Astrocyte of the cerebellum (primary cell): ENCODE measurements at regions not wholly inside any gene's neighbourhood (a gene's known extent, or its start where the extent isn't known, plus 50 kb on each side); places are given as distances from the start of the nearest gene placed in this dataset.

ENCODE experiments used
- DNase-seq: peaks from one replicate; pipeline ENCODE4 v3.0.0-alpha.2; 2011; ENCODE audit warnings: low read depth
- H3K4me3 ChIP-seq: 2 replicates; pipeline ENCODE4 v1.5.1; 2011; ENCODE audit warnings: mild to moderate bottlenecking, low read depth, low read length, moderate library complexity
- in situ Hi-C: cut with HindIII; loops from 2 replicates; pipeline ENCODE4 v1.10.0; 2017; ENCODE audit warnings: low sequenced_read_pairs
- TF ChIP-seq, protein P1 (sequence below): IDR thresholded peaks from 2 replicates; pipeline ENCODE4 v1.5.1; 2012; ENCODE audit warnings: low read length, low read depth, moderate library complexity, mild to moderate bottlenecking; ENCODE audit errors: missing control alignments

DNA sequence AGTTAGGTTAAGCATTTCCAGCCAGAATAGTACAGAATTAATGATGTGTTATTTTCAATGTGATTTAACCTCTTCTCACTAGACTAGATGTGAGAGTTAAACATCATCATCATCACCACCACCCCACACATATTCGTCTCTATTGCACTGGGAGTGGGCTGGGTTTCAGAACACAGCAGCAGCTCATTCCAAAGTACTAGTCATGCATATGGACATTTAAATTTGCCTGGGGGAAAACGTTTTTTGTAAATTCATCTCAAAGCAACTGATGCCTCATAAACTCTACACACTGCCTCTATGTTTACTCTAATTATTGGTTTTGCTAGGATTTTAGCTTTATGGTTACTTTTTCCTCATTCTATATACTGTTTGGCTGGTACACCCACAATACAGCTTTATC is 509.1 kb downstream of the PPP4R3C start:
- H3K4me3 ChIP-seq, result no peak overlapping the region
- DNase-seq, result no peak
- TF ChIP-seq, protein P1, sequence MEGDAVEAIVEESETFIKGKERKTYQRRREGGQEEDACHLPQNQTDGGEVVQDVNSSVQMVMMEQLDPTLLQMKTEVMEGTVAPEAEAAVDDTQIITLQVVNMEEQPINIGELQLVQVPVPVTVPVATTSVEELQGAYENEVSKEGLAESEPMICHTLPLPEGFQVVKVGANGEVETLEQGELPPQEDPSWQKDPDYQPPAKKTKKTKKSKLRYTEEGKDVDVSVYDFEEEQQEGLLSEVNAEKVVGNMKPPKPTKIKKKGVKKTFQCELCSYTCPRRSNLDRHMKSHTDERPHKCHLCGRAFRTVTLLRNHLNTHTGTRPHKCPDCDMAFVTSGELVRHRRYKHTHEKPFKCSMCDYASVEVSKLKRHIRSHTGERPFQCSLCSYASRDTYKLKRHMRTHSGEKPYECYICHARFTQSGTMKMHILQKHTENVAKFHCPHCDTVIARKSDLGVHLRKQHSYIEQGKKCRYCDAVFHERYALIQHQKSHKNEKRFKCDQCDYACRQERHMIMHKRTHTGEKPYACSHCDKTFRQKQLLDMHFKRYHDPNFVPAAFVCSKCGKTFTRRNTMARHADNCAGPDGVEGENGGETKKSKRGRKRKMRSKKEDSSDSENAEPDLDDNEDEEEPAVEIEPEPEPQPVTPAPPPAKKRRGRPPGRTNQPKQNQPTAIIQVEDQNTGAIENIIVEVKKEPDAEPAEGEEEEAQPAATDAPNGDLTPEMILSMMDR, result no peak
- in situ Hi-C loops, result no loop called here

DNA sequence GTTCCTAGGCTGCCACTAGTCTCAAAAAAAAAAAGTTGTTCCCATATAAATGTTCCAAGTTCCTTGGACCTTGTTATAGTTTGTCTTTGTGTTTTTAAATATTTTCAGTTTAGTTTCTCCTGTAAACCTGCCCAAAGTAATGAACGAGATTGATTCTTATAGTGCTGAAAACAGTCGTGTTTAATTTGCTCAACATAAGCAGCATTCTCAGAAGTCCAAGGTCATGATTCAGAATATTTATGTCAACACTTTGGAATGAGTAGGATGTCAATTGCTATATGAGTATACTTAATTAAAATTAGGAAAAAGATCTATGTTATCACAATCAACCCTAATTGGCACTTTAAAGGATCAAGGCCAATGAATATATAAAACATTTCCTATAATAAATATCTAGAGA is 510.9 kb downstream of the PPP4R3C start:
- TF ChIP-seq, protein P1, result no peak
- no peak overlapping the region for H3K4me3 ChIP-seq
- no peak for DNase-seq
- in situ Hi-C loops, result no loop called here

DNA sequence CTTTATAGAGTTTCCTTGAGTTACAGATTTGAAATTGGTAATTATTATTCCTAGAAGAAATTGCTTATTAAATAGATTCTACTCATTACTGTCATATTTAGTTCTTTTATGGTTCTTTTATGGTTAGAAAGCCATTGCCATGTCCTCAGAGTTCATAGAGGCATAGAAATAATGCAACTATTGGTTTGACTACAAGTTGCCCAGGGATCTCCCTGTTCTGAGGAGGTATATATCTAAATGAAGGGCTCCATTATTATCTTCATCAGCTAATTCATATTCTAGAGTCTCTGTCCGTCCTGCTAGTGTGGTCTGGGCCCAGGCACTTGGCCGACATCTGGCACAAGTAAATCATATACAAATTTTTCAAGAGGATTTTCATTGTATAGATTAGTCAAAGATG is 535.7 kb downstream of the PPP4R3C start:
- in situ Hi-C loops, result no loop called here
- TF ChIP-seq, protein P1, result no peak
- H3K4me3 ChIP-seq, result no peak overlapping the region
- no peak for DNase-seq

DNA sequence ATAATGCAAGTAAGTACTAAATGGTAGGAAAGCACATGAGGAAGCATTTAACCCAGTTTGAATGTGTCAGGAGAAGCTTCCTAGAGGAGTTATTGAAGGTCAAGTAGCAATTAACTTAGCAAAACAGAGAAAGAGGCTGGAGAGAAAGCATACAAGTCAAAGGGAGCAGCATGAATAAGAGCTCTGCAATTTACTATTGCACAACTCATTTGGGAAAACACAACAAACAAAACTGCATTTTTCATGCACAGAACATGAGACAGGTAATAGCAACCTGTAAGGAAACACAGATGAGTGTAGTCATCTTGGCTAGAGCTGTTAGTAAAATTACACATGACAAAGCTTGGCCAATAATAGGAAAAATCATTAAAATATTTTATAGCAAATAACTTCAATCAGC is 538.1 kb downstream of the PPP4R3C start:
- TF ChIP-seq, protein P1, result no peak
- DNase-seq, result no peak
- no peak overlapping the region for H3K4me3 ChIP-seq
- in situ Hi-C loops, result no loop called here

DNA sequence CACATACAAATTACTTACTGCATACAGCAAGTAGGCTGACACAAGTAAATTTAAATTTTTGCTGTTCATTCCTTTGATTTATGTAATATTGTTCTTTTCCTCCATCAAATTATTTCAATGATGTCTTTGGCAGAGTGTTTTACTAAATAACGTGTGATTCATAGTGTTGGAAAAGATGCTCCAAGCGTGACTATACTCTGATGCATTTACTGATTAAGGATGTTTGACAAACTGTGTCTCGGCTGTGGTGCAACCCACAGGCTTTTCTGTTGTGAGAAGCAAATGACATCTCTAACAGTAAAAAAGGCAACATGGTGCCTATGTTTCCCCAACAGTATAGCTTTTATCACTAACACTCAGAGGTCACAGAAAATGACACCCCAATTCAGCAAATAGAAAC is 540.9 kb downstream of the PPP4R3C start:
- in situ Hi-C loops, result no loop called here
- DNase-seq, result no peak
- no peak overlapping the region for H3K4me3 ChIP-seq
- TF ChIP-seq, protein P1, result no peak

DNA sequence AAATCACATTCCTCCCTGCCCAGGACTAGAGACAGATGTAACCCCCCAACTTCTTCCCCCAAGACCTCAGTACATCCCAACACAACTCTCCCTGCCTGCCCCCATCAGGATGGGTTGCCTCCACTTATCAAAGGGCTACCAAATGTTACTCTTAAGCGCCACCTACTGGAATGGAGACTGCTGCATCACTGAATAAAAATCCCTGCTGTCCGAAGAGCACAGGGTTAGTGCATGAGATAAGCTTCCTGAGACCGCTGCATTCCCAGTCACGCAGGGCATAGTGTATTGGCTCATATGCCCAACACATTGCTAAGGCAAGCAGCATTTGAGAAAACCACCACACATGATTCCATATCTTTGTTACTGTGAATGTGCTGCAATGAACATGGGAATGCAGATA is 544.5 kb downstream of the PPP4R3C start:
- no peak overlapping the region for H3K4me3 ChIP-seq
- in situ Hi-C loops, result no loop called here
- no peak for DNase-seq
- TF ChIP-seq, protein P1, result peak; percentile 28

DNA sequence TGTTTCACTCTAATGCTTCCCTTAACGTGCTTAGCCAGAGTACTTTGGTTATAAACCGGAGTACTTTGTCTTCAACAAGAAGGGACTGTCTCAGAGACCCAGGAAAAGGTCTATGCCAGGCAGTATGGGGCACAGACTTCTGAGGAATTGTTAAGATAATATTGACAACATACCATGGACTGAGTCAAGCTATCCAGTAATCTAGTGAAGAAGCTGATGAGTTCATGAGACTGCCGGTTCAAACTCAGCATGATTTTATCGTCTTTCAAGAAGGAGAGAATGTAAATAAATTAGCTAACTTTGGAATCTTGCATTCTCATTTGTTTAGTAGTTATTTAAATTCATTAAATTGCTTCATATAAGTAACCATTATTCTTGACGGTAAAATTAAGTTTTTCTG is 546.1 kb downstream of the PPP4R3C start:
- no peak for DNase-seq
- in situ Hi-C loops, result no loop called here
- no peak overlapping the region for H3K4me3 ChIP-seq
- TF ChIP-seq, protein P1, result no peak
